GM19468 (cell line): ENCODE measurements at regions not wholly inside any gene's neighbourhood (a gene's known extent, or its start where the extent isn't known, plus 50 kb on each side); places are given as distances from the start of the nearest gene placed in this dataset.
"Not testable (repeated sequence)": the region's sequence is repeated elsewhere in the genome, so short reads cannot be mapped to it uniquely, and the experiment has no call there.

Source experiments
- ATAC-seq: cut with Tn5 transposase; IDR thresholded peaks from one replicate; pipeline ENCODE4 v1.9.1; 2021; ENCODE audit warnings: mild to moderate bottlenecking, moderate library complexity, moderate number of reproducible peaks; ENCODE audit not compliant: unreplicated experiment; ENCODE audit errors: extremely low read depth

DNA sequence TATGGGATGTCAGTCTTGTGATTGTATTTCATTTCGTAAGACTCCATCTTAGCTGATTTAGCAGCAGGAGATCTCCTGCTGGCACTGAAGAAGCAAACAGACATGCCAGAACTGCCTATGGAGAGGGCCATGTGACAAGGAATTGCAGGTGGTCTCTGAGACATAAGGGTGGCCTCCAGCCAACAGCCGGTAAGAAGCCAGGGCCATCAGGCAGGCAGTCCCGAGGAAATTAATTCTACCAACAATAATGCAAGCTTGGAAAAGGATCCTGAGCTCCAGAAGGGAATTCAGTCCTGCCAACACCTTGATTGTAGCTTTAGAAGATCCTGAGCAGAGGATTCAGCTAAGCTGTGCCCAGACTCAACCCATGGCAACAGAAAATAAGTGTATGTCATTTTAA lies 87.1 kb upstream of the DNAJC10 start:
- no peak for ATAC-seq

DNA sequence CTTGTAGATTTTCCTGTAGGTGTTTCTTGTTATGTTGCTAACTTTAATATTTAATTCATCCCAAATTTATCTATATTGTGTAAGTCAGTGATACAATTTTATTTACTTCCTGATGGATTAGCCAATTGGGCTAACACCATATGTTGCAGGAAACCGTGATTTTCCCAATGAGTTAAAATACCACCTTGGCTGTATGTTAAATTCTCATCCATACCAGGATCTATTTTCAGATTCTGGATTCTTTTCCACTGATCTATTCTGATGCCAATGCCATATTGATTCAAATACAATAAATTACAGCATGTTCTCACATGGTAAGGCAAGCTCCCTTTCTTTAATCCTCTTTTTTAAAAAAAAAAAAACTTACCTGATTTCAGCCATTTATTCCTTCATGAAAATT lies 85.8 kb upstream of the DNAJC10 start:
- no peak for ATAC-seq

DNA sequence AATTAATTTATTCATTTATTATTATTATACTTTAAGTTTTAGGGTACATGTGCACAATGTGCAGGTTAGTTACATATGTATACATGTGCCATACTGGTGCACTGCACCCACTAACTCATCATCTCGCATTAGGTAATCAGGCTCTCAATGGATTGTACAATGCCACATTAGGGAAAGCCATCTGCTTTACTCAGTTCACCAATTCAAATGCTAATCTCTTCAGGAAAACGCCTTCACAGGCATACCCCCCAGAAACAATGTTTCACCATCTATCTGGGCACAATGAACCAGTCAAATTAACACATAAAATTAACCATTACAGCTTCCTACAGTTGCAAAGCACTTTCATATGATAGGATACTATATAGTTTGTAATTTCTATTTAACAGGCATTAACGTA lies 84.8 kb upstream of the DNAJC10 start:
- ATAC-seq = no peak

DNA sequence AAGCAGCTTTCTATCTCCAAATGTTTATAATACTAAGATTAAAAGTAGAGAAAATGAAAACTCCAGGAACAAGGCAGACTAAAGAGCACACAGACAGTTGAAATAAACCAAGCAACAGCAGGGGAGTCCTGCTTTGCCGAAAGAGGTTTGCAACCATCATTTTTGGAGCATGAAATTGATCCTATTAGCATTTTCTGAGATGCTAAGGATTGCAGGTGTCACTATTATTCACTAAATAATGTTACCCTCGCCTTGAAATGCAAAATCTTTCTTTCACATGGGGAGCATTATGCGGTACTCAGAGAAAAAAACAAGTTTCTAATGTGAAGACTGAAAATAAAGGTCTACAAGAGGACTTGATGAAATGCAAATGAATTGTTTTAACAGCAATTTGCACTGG lies 81.7 kb upstream of the DNAJC10 start:
- ATAC-seq = no peak

DNA sequence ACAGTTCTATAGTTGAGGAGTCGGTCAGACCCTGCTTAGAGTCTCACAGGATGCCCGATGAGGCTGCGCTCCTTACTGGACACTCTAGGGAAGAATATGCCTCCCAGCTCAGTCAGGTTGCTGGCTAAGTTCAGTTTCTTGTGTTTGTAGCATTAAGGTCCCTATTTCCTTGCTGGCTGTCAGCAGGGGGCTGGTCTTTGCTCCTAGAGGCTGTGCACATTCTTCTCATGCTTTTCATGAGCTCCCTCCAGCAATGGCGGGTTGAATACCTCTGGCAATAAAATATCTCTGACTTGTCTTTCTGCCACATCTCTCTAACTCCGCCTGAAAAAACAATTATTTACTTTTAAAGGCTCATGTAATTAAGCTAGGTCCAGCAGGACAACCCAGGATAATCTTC lies 79.4 kb upstream of the DNAJC10 start:
- no peak for ATAC-seq

DNA sequence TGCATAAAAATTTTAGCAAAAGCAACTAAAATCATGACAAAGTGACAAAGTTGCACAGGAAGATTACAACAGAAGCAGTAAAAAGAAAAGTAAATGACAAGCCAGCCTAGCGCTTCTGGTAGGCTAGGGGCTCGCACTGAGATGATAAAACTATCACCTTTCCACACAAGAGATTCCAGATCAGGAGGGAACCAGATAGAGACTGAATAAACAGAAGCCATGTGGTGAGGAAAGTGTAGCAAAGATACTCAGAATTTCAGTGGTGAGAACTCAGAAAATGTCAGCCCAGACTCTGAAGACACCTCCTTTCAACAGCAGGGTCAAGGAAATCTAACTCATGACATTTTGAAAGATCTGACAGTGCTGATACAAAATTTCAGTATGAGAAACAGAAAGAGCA lies 77.4 kb upstream of the DNAJC10 start:
- ATAC-seq = no peak

DNA sequence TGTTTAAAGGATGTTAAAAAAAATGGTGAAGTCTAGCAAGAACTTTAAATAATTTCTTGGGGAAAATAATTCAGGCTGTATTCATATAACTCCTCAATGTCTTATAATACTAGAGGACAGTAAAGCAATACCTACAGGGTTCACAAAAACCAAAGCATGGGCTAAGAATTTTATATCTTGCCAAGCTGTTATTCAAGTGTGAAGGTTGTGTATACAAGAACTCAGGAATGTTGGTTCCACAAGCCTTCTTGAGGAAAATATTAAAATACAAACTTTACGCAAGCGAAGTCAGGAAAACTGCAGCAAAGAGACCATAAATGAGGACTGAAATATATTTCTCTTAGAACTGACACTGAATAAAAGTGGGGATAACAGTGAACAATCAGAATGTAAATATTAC lies 76.1 kb upstream of the DNAJC10 start:
- no peak for ATAC-seq

DNA sequence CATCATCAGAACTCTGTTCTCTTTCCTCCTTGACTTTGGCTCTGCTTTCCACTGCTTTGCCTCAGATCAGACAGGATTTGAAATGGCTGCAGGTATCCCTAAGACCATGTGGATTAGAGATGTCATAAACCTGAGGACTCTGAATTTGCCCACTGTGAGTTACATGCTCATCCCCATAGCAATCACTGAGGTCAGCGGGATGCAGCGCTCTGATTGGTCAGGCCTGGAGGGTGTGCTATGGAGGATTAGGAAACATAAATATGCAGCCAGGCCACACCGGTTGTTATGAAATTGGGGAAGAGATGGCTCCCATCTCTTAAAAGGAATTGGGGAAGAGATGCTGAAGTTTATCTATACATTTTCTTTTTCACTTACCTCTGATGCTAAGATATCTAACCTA lies 73.7 kb upstream of the DNAJC10 start:
- ATAC-seq = peak; percentile 99

DNA sequence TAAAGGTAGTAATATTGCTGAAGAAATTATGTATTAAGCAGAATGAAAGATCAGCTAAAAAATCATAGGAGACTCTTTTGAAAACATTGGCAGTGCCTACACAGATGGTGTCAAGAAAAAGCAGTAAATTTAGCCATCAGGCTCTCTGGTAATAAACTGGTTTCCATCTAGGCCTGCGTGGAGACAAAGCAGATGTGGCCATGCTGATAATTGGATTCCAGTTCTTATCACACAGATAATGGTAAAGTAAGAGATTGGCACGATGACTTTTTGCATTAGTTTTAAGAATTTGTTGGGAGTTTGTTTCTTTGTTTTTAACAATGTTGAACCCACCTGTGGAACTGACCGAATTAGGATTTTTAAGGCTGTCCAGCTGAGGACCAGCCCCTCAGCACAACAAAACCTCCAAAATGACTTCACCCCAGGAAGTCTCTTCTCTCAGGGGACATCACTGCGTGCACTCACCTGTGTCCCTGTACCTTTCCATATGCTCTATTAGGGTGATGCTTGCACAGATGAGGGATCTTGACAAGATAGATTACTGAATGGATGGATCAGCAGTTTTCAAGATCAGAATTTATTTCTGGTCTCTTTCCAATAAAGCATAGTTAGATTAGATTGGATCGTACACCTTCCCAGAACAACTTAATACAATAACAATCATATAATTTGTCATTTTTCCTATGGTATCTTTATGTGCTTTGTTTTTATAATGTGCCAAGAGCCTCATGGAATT lies 69.1 kb upstream of the DNAJC10 start:
- no peak for ATAC-seq

DNA sequence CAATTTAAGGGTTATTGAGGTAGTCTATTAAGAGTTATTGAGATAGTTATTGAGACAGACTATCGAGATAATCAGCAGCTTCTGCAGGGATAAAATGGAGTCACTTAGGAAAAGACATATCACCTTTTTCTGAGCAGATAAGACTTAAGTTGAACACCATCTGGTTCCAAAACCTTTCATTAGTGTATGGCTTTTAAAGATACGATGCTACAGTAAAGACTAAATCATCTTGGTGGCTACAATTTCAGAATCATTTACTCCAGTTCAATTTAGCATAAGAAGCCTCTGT lies 68.6 kb upstream of the DNAJC10 start:
- no peak for ATAC-seq

DNA sequence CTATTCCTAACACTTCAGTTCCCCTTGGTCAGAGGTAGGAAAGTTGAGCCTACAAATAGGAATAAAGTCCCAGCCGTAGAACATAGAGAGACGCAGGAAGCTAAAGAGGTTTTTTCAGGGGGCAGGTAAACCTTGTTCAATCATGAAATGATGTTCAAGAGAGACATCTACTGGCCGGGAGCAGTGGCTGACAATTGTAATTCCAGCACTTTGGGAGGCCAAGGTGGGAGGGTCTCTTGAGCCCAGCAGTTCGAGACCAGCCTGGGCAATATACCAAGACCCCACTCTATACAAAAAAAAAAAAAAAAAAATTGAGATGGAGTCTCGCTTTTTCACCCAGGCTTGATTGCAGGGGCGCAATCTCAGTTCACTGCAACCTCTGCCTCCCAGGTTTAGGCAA lies 66.7 kb upstream of the DNAJC10 start:
- ATAC-seq = no peak

DNA sequence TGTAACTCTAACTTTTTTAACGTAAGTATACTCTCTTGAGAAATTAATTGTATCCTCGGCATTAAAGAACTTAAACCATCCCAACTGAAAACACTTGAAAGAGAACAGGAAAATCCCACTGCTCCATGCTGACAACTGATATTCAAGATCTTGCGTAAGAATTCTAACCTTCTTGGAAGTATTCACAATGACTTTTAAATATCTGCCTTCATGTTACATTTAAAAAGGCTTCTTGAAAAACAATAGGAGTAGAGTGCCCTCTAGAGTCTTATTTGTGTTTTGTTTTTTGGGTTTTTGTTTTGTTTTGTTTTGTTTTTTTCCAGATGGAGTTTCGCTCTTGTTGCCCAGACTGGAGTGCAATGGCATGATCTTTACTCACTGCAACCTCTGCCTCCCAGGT lies 65.4 kb upstream of the DNAJC10 start:
- ATAC-seq = no peak

DNA sequence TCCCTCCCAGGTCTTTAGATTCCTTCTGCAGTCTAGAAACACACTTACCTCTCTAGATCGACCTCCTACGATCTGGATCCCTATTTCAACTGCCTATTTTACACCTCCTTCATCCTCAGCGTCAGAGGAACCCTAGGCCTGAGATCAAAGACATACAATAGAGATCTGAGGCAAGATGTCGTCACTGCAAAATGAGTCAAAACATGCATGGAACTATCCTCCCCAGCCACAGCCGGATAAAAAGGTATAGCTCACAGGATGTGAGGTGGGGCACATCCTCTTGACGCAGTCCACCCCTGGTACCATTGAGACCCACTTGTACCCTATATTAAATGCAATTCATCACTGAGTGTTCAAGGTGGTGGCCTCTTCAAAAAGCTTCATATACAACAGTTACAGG lies 63.7 kb upstream of the DNAJC10 start:
- ATAC-seq = no peak

DNA sequence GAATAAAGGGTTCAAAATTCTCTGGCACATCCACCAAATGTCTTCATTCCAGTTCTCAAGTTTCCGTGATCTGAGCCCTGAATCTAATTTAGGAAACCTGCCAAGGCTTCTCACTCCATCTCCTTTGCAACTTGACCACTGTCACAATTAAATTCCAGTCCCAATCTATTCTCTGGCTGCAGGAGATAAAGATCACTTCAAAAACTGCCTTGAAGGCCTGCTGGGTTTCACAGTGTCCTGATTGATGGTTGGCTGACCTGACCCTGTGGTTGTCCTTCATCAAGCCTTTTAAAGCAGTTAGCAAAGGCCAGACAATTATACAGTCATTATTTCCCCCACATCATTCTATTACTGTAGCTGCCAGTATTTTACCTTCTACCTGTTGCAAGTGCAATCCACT lies 60.3 kb upstream of the DNAJC10 start:
- no peak for ATAC-seq

DNA sequence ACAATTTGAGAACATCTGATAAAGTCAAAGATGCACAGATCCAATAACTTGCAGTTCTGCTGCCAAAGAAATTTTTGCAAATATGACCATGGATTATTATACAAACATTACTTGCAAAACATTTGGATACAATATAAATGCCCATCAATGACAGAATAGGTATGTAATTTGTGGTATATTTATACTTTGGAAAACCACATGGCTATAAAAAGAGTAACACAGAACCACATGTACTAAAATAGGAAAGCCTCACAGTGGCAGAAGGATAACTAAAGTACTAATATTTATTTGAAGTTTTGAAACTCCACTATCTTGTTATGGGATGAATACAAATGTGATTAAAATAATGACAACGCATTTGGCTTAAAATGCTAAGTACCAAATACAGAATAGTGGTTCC lies 51.8 kb upstream of the DNAJC10 start:
- no peak for ATAC-seq

DNA sequence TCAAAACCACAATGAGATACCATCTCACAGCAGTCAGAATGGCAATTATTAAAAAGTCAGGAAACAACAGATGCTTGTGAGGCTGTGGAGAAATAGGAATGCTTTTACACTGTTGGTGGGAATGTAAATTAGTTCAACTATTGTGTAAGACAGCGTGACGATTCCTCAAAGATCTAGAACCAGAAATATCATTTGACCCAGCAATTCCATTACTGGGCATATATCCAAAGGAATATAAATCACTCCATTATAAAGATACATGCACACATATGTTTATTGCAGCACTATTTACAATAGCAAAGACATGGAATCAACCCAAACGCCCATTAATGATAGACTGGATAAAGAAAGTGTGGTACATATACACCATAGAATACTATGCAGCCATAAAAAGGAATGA lies 50.6 kb upstream of the DNAJC10 start:
- not testable (repeated sequence) for ATAC-seq
